Panc1 (cell line): ENCODE measurements at regions not wholly inside any gene's neighbourhood (a gene's known extent, or its start where the extent isn't known, plus 50 kb on each side); places are given as distances from the start of the nearest gene placed in this dataset.

Experiments used
- ATAC-seq: fragments of 200-7000 bp; cut with Tn5 transposase; 2 replicates; pipeline ENCODE4 v1.9.1; 2020; ENCODE audit warnings: mild to moderate bottlenecking, moderate library complexity
- BruUV-seq: library from RNA; stranded (reverse); fragments of 400-500 nt; replicated peaks from 2 replicates; lab custom pipeline; 2021; lab: Mats Ljungman, UMichigan
- CTCF ChIA-PET: fragments of 300-600 bp; sonication (Branson Sonifier 250); formaldehyde crosslinking; loops from one replicate; lab custom pipeline; 2022; ENCODE audit warnings: antibody characterized with exemption; lab: Charles Lee
- POLR2A ChIA-PET: fragments of 300-600 bp; sonication (Branson Sonifier 250); formaldehyde crosslinking; loops from one replicate; lab custom pipeline; 2022; ENCODE audit warnings: antibody characterized with exemption; lab: Charles Lee
- DNase-seq: peaks from one replicate; pipeline ENCODE4 v3.0.0-alpha.2; 2010; ENCODE audit warnings: low read depth, low spot score
- H3K27ac ChIP-seq: 2 replicates; pipeline ENCODE4 v1.5.1; 2011; ENCODE audit warnings: mild to moderate bottlenecking, low read length, inconsistent platforms
- H3K27me3 ChIP-seq: fragments of 200-500 bp; sonication (Bioruptor generic); 2 replicates; pipeline ENCODE4 v1.6.0; 2014; ENCODE audit warnings: low read length, inconsistent platforms; ENCODE audit not compliant: control insufficient read depth, insufficient read depth
- H3K36me3 ChIP-seq: fragments of 200-500 bp; sonication (Bioruptor generic); 2 replicates; pipeline ENCODE4 v1.5.1; 2014; ENCODE audit warnings: inconsistent platforms, mild to moderate bottlenecking, low read length, moderate library complexity; ENCODE audit not compliant: control insufficient read depth, insufficient read depth
- H3K4me1 ChIP-seq: 2 replicates; pipeline ENCODE4 v1.5.1; 2011; ENCODE audit warnings: inconsistent platforms, mild to moderate bottlenecking, low read length, moderate library complexity; ENCODE audit not compliant: control insufficient read depth, insufficient read depth
- H3K4me3 ChIP-seq, 2 experiments: 2 replicates each; pipeline ENCODE4 v1.5.1; 2011 to 2012; ENCODE audit warnings: low read depth in 2 of 2, low read length in 2 of 2, mild to moderate bottlenecking in 2 of 2, inconsistent platforms in 1 of 2, moderate library complexity in 1 of 2
- H3K9me3 ChIP-seq: fragments of 200-500 bp; sonication (Bioruptor generic); 2 replicates; pipeline ENCODE4 v1.5.1; 2014; ENCODE audit warnings: low read depth, mild to moderate bottlenecking, inconsistent platforms, low read length, moderate library complexity; ENCODE audit not compliant: control insufficient read depth, insufficient read depth
- POLR2AphosphoS5 ChIP-seq: IDR thresholded peaks from 2 replicates; pipeline ENCODE4 v1.6.1; 2012; ENCODE audit warnings: mild to moderate bottlenecking, low read depth, low read length, moderate library complexity
- SIN3A ChIP-seq: IDR thresholded peaks from 2 replicates; pipeline ENCODE4 v1.6.1; 2012; ENCODE audit warnings: low read depth, mild to moderate bottlenecking, low read length, moderate library complexity, borderline replicate concordance; ENCODE audit not compliant: insufficient read depth
- TCF7L2 ChIP-seq: IDR thresholded peaks from 2 replicates; pipeline ENCODE4 v1.6.1; 2011; ENCODE audit warnings: mild to moderate bottlenecking, low read depth, low read length, inconsistent platforms
- in situ Hi-C: cut with HindIII; loops from 2 replicates; pipeline ENCODE4 v1.10.0; 2016; ENCODE audit warnings: low sequenced_read_pairs, low pct_unique_long_range_greater_than_20kb
- intact Hi-C: fragments of 100-400 bp; cut with micrococcal nuclease; formaldehyde crosslinking; loops from one replicate; pipeline ENCODE4 v1.10.0; 2022; ENCODE audit not compliant: unreplicated experiment
- TF ChIP-seq, protein P1 (sequence below): fragments of 450-650 bp; IDR thresholded peaks from 2 replicates; pipeline ENCODE4 v1.5.1; 2017; ENCODE audit warnings: mild to moderate bottlenecking
- TF ChIP-seq, protein P2 (sequence below), 2 experiments: IDR thresholded peaks; 2 replicates each; pipeline ENCODE4 v1.6.1; 2011 to 2012; ENCODE audit warnings: low read depth in 2 of 2, control low read depth in 1 of 2, low read length in 1 of 2, mild to moderate bottlenecking in 1 of 2, moderate library complexity in 1 of 2; ENCODE audit not compliant: insufficient read depth in 1 of 2

DNA sequence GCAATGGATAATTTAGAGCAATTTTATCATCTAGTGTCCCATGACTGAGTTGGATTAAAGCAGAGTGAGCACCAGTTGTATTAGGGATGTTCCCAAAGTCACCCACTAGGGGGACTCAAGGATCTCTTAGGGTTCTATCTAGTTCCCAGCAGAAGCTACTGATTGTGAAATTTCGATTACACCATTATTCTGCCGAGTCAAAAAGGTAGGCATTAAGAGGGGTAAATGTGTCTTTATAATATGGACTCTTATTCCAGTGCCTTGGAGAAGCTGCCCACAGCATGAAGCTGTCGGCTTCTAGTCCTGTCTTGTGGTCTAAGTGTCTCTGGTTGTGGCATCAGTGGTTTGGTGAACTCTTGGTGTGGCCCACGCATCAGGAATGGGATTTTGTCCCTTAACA lies 53.3 kb downstream of the RGS12 start:
- Histone ChIP-seq H3K4me3 (no peak overlapping the region), H3K36me3 (no peaks in the 10 kb centered on the region), H3K27me3 (no peaks in the 10 kb centered on the region), H3K9me3 (no peaks in the 10 kb centered on the region), H3K4me1 (no peaks in the 10 kb centered on the region), H3K27ac (no peak overlapping the region)
- TF ChIP-seq, protein P1, sequence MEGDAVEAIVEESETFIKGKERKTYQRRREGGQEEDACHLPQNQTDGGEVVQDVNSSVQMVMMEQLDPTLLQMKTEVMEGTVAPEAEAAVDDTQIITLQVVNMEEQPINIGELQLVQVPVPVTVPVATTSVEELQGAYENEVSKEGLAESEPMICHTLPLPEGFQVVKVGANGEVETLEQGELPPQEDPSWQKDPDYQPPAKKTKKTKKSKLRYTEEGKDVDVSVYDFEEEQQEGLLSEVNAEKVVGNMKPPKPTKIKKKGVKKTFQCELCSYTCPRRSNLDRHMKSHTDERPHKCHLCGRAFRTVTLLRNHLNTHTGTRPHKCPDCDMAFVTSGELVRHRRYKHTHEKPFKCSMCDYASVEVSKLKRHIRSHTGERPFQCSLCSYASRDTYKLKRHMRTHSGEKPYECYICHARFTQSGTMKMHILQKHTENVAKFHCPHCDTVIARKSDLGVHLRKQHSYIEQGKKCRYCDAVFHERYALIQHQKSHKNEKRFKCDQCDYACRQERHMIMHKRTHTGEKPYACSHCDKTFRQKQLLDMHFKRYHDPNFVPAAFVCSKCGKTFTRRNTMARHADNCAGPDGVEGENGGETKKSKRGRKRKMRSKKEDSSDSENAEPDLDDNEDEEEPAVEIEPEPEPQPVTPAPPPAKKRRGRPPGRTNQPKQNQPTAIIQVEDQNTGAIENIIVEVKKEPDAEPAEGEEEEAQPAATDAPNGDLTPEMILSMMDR: peak; percentile 81
- TF ChIP-seq SIN3A: no peak
- TF ChIP-seq POLR2AphosphoS5: no peak
- no peak for TF ChIP-seq TCF7L2
- TF ChIP-seq, protein P2, sequence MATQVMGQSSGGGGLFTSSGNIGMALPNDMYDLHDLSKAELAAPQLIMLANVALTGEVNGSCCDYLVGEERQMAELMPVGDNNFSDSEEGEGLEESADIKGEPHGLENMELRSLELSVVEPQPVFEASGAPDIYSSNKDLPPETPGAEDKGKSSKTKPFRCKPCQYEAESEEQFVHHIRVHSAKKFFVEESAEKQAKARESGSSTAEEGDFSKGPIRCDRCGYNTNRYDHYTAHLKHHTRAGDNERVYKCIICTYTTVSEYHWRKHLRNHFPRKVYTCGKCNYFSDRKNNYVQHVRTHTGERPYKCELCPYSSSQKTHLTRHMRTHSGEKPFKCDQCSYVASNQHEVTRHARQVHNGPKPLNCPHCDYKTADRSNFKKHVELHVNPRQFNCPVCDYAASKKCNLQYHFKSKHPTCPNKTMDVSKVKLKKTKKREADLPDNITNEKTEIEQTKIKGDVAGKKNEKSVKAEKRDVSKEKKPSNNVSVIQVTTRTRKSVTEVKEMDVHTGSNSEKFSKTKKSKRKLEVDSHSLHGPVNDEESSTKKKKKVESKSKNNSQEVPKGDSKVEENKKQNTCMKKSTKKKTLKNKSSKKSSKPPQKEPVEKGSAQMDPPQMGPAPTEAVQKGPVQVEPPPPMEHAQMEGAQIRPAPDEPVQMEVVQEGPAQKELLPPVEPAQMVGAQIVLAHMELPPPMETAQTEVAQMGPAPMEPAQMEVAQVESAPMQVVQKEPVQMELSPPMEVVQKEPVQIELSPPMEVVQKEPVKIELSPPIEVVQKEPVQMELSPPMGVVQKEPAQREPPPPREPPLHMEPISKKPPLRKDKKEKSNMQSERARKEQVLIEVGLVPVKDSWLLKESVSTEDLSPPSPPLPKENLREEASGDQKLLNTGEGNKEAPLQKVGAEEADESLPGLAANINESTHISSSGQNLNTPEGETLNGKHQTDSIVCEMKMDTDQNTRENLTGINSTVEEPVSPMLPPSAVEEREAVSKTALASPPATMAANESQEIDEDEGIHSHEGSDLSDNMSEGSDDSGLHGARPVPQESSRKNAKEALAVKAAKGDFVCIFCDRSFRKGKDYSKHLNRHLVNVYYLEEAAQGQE (IDR thresholded peaks at IDR 0.05; ENCODE audit: insufficient read depth in 1 of 2, low read depth in 2 of 2, low read length in 1 of 2): no peak
- ChIA-PET CTCF (interaction anchor here (1.0 kb wide), 1 partner anchor 89 kb away, joined by 5 read pairs; no protein-coding TSS in a partner anchor), POLR2A (no interaction called here)
- no TSS peak for BruUV-seq
- intact Hi-C loops: loop anchor here (5.0 kb wide), 1 partner anchor 96 kb away; the partner anchor contains the start of gene HGFAC
- in situ Hi-C loops: no loop called here
- peak; percentile 94 for ATAC-seq
- peak; percentile 41 for DNase-seq

DNA sequence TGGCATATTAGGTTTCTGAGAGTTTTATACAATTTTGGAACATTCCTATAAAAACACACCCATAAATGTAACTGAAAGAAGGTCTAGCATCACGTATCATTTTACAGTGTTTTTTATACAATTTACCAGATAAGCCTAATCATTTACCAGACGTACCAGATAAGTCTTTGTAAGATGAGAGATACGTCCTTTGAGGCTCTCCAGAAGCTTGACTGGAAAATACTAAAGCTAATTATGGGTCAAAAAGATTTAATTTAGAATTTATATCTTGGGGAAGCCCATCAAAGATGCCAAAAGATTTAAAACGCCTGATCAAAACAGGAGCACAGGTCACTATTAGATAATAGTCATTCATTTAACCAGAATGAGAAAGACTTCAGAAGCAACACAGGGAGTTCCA lies 55.0 kb downstream of the RGS12 start:
- no peaks in the 10 kb centered on the region for H3K36me3 ChIP-seq
- DNase-seq (no peak), ATAC-seq (no peak)
- TF ChIP-seq POLR2AphosphoS5: no peak
- TF ChIP-seq, protein P1: no peak
- no peak for TF ChIP-seq SIN3A
- TF ChIP-seq, protein P2 (IDR thresholded peaks at IDR 0.05; ENCODE audit: insufficient read depth in 1 of 2, low read depth in 2 of 2, low read length in 1 of 2): no peak
- ChIA-PET POLR2A (no interaction called here), CTCF (no interaction called here)
- no TSS peak for BruUV-seq
- H3K27me3 ChIP-seq: no peaks in the 10 kb centered on the region
- H3K4me1 ChIP-seq: no peaks in the 10 kb centered on the region
- no peak overlapping the region for H3K4me3 ChIP-seq
- in situ Hi-C loops: no loop called here
- intact Hi-C loops: loop anchor here (5.0 kb wide), 1 partner anchor 94 kb away; the partner anchor contains the start of gene HGFAC
- no peaks in the 10 kb centered on the region for H3K9me3 ChIP-seq
- H3K27ac ChIP-seq: no peak overlapping the region
